ENCODE measurements at regions not wholly inside any gene's neighbourhood (a gene's known extent, or its start where the extent isn't known, plus 50 kb on each side); places are given as distances from the start of the nearest gene placed in this dataset.

DNA sequence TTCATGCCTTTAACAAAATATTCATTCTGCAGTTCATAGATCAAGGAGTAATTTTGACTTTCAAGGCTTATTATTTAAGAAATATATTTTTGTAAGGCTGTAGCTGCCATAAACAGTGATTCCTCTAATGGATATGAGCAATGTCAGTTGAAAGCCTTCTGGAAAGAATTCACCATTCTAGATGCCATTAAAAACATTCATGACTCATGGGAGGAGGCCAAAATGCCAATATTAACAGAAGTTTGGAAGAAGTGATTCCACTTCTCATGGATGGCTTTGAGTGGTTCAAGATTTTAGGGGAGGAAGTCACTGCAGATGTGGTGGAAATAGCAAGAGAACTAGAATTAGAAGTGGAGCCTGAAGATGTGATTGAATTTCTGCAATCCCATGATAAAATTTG lies 229.1 kb downstream of the DEPDC1B start:
- Mint-ChIP-seq H3K27ac (ENCODE audit: unreplicated experiment) (no peak overlapping the region), H3K4me1 (ENCODE audit: low read depth, unreplicated experiment) (no peaks in the 10 kb centered on the region), H3K36me3 (ENCODE audit: low read depth, unreplicated experiment) (no peaks in the 10 kb centered on the region), H3K4me3 (ENCODE audit: unreplicated experiment) (no peak overlapping the region), H3K9me3 (ENCODE audit: unreplicated experiment) (peaks cover 3% of the 10 kb centered on the region), H3K27me3 (ENCODE audit: low read depth, unreplicated experiment) (no peaks in the 10 kb centered on the region)
- no peak overlapping the region for H2AFZ ChIP-seq (ENCODE audit: low read depth, low read length)
- no peak overlapping the region for H3K4me2 ChIP-seq (ENCODE audit: low read length)
- H3K27me3 ChIP-seq (ENCODE audit: insufficient read depth, low read length), result no peaks in the 10 kb centered on the region
- no peak for DNase-seq (ENCODE audit: low read depth)
- H4K20me1 ChIP-seq (ENCODE audit: insufficient read depth, low read length), result no peaks in the 10 kb centered on the region
- FAIRE-seq, result no peak
- H3K9me3 ChIP-seq (ENCODE audit: insufficient read depth, low read depth, low read length), result no peaks in the 10 kb centered on the region
- TF ChIP-seq EZH2 (IDR thresholded peaks at IDR 0.05; ENCODE audit: insufficient read depth, low read length), result no peak
- TF ChIP-seq, protein P1, sequence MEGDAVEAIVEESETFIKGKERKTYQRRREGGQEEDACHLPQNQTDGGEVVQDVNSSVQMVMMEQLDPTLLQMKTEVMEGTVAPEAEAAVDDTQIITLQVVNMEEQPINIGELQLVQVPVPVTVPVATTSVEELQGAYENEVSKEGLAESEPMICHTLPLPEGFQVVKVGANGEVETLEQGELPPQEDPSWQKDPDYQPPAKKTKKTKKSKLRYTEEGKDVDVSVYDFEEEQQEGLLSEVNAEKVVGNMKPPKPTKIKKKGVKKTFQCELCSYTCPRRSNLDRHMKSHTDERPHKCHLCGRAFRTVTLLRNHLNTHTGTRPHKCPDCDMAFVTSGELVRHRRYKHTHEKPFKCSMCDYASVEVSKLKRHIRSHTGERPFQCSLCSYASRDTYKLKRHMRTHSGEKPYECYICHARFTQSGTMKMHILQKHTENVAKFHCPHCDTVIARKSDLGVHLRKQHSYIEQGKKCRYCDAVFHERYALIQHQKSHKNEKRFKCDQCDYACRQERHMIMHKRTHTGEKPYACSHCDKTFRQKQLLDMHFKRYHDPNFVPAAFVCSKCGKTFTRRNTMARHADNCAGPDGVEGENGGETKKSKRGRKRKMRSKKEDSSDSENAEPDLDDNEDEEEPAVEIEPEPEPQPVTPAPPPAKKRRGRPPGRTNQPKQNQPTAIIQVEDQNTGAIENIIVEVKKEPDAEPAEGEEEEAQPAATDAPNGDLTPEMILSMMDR (IDR thresholded peaks at IDR 0.05; ENCODE audit: insufficient read depth, low read depth, low read length), result no peak
- H3K9ac ChIP-seq (ENCODE audit: low read length), result no peak overlapping the region
- H3K36me3 ChIP-seq (ENCODE audit: insufficient read depth, low read length), result no peaks in the 10 kb centered on the region
- H3K79me2 ChIP-seq (ENCODE audit: insufficient read depth, low read length), result no peaks in the 10 kb centered on the region
- no peak overlapping the region for H3K27ac ChIP-seq (ENCODE audit: low read depth, low read length)
- no peak overlapping the region for H3K4me3 ChIP-seq (ENCODE audit: insufficient read depth, low read depth, low read length)
- no peaks in the 10 kb centered on the region for H3K4me1 ChIP-seq (ENCODE audit: insufficient read depth, low read length)

GRCh38 chr5:60469286-60469685 lies 230.7 kb downstream of the DEPDC1B start:
- no peak overlapping the region for H3K9ac ChIP-seq (ENCODE audit: low read length)
- no peaks in the 10 kb centered on the region for H3K79me2 ChIP-seq (ENCODE audit: insufficient read depth, low read length)
- H2AFZ ChIP-seq (ENCODE audit: low read depth, low read length), result no peak overlapping the region
- no peak for TF ChIP-seq EZH2 (IDR thresholded peaks at IDR 0.05; ENCODE audit: insufficient read depth, low read length)
- TF ChIP-seq, protein P1 (IDR thresholded peaks at IDR 0.05; ENCODE audit: insufficient read depth, low read depth, low read length), result no peak
- FAIRE-seq (no peak), DNase-seq (ENCODE audit: low read depth) (no peak)
- H3K36me3 Mint-ChIP-seq (ENCODE audit: low read depth, unreplicated experiment), result no peaks in the 10 kb centered on the region
- H3K4me3 Mint-ChIP-seq (ENCODE audit: unreplicated experiment), result no peak overlapping the region
- H3K4me2 ChIP-seq (ENCODE audit: low read length), result no peak overlapping the region
- H3K27me3 Mint-ChIP-seq (ENCODE audit: low read depth, unreplicated experiment), result no peaks in the 10 kb centered on the region
- H3K9me3 ChIP-seq (ENCODE audit: insufficient read depth, low read depth, low read length), result no peaks in the 10 kb centered on the region
- H3K4me1 Mint-ChIP-seq (ENCODE audit: low read depth, unreplicated experiment), result no peaks in the 10 kb centered on the region
- no peak overlapping the region for H3K4me3 ChIP-seq (ENCODE audit: insufficient read depth, low read depth, low read length)
- H3K9me3 Mint-ChIP-seq (ENCODE audit: unreplicated experiment), result peaks cover 3% of the 10 kb centered on the region
- no peaks in the 10 kb centered on the region for H4K20me1 ChIP-seq (ENCODE audit: insufficient read depth, low read length)
- no peaks in the 10 kb centered on the region for H3K27me3 ChIP-seq (ENCODE audit: insufficient read depth, low read length)
- H3K36me3 ChIP-seq (ENCODE audit: insufficient read depth, low read length), result no peaks in the 10 kb centered on the region
- no peak overlapping the region for H3K27ac ChIP-seq (ENCODE audit: low read depth, low read length)
- H3K27ac Mint-ChIP-seq (ENCODE audit: unreplicated experiment), result no peak overlapping the region
- no peaks in the 10 kb centered on the region for H3K4me1 ChIP-seq (ENCODE audit: insufficient read depth, low read length)

GRCh38 chr5:60463179-60463868 lies 236.6 kb downstream of the DEPDC1B start:
- no peak overlapping the region for H3K4me3 Mint-ChIP-seq (ENCODE audit: unreplicated experiment)
- peak overlapping the region; percentile 63 for H3K27ac Mint-ChIP-seq (ENCODE audit: unreplicated experiment)
- FAIRE-seq, result no peak

More at GRCh38 chr5:60463179-60463868, 236.6 kb downstream of the DEPDC1B start:
- peak overlapping the region; percentile 38 for H3K27ac ChIP-seq (ENCODE audit: low read depth, low read length)
- H3K9me3 ChIP-seq (ENCODE audit: insufficient read depth, low read depth, low read length), result no peaks in the 10 kb centered on the region
- H3K36me3 ChIP-seq (ENCODE audit: insufficient read depth, low read length), result no peaks in the 10 kb centered on the region
- no peak for TF ChIP-seq EZH2 (IDR thresholded peaks at IDR 0.05; ENCODE audit: insufficient read depth, low read length)
- TF ChIP-seq, protein P1 (IDR thresholded peaks at IDR 0.05; ENCODE audit: insufficient read depth, low read depth, low read length), result no peak
- Mint-ChIP-seq H3K4me1 (ENCODE audit: low read depth, unreplicated experiment) (peaks cover 5% of the 10 kb centered on the region), H3K27me3 (ENCODE audit: low read depth, unreplicated experiment) (no peaks in the 10 kb centered on the region), H3K9me3 (ENCODE audit: unreplicated experiment) (peaks cover 5% of the 10 kb centered on the region), H3K36me3 (ENCODE audit: low read depth, unreplicated experiment) (no peaks in the 10 kb centered on the region)
- peak overlapping the region; percentile 28 for H3K4me2 ChIP-seq (ENCODE audit: low read length)
- H3K27me3 ChIP-seq (ENCODE audit: insufficient read depth, low read length), result no peaks in the 10 kb centered on the region
- no peak overlapping the region for H2AFZ ChIP-seq (ENCODE audit: low read depth, low read length)
- H4K20me1 ChIP-seq (ENCODE audit: insufficient read depth, low read length), result no peaks in the 10 kb centered on the region
- H3K79me2 ChIP-seq (ENCODE audit: insufficient read depth, low read length), result no peaks in the 10 kb centered on the region
- no peaks in the 10 kb centered on the region for H3K4me1 ChIP-seq (ENCODE audit: insufficient read depth, low read length)
- peak; percentile 49 for DNase-seq (ENCODE audit: low read depth)
- H3K4me3 ChIP-seq (ENCODE audit: insufficient read depth, low read depth, low read length), result no peak overlapping the region
- no peak overlapping the region for H3K9ac ChIP-seq (ENCODE audit: low read length)
